Left cardiac atrium (tissue), 4 donors: ENCODE measurements at regions not wholly inside any gene's neighbourhood (a gene's known extent, or its start where the extent isn't known, plus 50 kb on each side); places are given as distances from the start of the nearest gene placed in this dataset.
"Not testable (repeated sequence)": the region's sequence is repeated elsewhere in the genome, so short reads cannot be mapped to it uniquely, and the experiment has no call there.

ENCODE experiments used
- ATAC-seq, 2 donors: fragments of 200-7000 bp; cut with Tn5 transposase; one replicate each; pipeline ENCODE4 v1.9.1; 2020; ENCODE audit warnings: mild to moderate bottlenecking in 2 of 2, moderate library complexity in 2 of 2
- DNase-seq: peaks from one replicate; pipeline ENCODE4 v3.0.0-alpha.2; 2020
- intact Hi-C, 2 donors: fragments of 100-400 bp; cut with DNase I; formaldehyde crosslinking; loops; one replicate each; pipeline versions ENCODE4 v1.14.1 to v1.15.1; 2022 to 2023
- donor health status: DM: no; HTN: yes; CAD: no.
- donor health status: DM: no; HTN: yes; CAD: no; lungs with severe emphysema.
- donor health status: DM: yes; HTN: yes; CAD: no.
- donor health status: Dilated cardiomyopathy.

- no peak for ATAC-seq
- intact Hi-C loops, result no loop called here
- DNase-seq, result no peak
These were observed 104.1 kb downstream of the IL12A start for GRCh38 chr3:160092760-160093159.

GRCh38 chr3:160094562-160094961 is 105.9 kb downstream of the IL12A start:
- DNase-seq, result no peak
- intact Hi-C loops, result no loop called here
- ATAC-seq, result no peak

- no peak for ATAC-seq
- intact Hi-C loops, result no loop called here
- DNase-seq, result no peak
These were observed 108.8 kb downstream of the IL12A start for GRCh38 chr3:160097478-160097877.

GRCh38 chr3:160098261-160098908 is 109.8 kb downstream of the IL12A start:
- DNase-seq, result no peak
- intact Hi-C loops, result no loop called here
- peak in 1 of 2 donors; percentile 94 for ATAC-seq

GRCh38 chr3:160098926-160099626 is 110.4 kb downstream of the IL12A start:
- intact Hi-C loops, result no loop called here
- DNase-seq (no peak), ATAC-seq (no peak)

- DNase-seq, result no peak
- intact Hi-C loops, result no loop called here
- no peak for ATAC-seq
These were observed 111.2 kb downstream of the IL12A start for GRCh38 chr3:160099834-160100233.

GRCh38 chr3:160100610-160101009 is 112.0 kb downstream of the IL12A start:
- DNase-seq, result no peak
- ATAC-seq, result no peak
- intact Hi-C loops, result no loop called here

- intact Hi-C loops, DNase-seq, ATAC-seq: not testable (repeated sequence)
These were observed 113.4 kb downstream of the IL12A start for GRCh38 chr3:160102001-160102400.

GRCh38 chr3:160103397-160103796 is 114.8 kb downstream of the IL12A start:
- no peak for ATAC-seq
- intact Hi-C loops, result no loop called here
- no peak for DNase-seq

GRCh38 chr3:160105907-160106584 is 117.4 kb downstream of the IL12A start:
- no peak for DNase-seq
- ATAC-seq, result no peak
- intact Hi-C loops, result no loop called here

- intact Hi-C loops, result no loop called here
- DNase-seq, result no peak
- no peak for ATAC-seq
These were observed 118.0 kb upstream of the C3orf80 start for GRCh38 chr3:160106905-160107861.

- DNase-seq, result no peak
- intact Hi-C loops, result no loop called here
- no peak for ATAC-seq
These were observed 116.9 kb upstream of the C3orf80 start for GRCh38 chr3:160108362-160108761.

- DNase-seq, result no peak
- ATAC-seq, result no peak
- intact Hi-C loops, result no loop called here
These were observed 112.7 kb upstream of the C3orf80 start for GRCh38 chr3:160112481-160112880.

- ATAC-seq, result no peak
These were observed 112.2 kb upstream of the C3orf80 start for GRCh38 chr3:160112996-160113395.

GRCh38 chr3:160114355-160114995 is 110.7 kb upstream of the C3orf80 start:
- intact Hi-C loops, result no loop called here
- DNase-seq (no peak), ATAC-seq (no peak)

More at GRCh38 chr3:160112996-160113395, 112.2 kb upstream of the C3orf80 start:
- intact Hi-C loops, result no loop called here
- DNase-seq, result no peak

- intact Hi-C loops, result no loop called here
- DNase-seq (no peak), ATAC-seq (no peak)
These were observed 109.8 kb upstream of the C3orf80 start for GRCh38 chr3:160115387-160115786.

- intact Hi-C loops, result no loop called here
- DNase-seq (no peak), ATAC-seq (no peak)
These were observed 101.0 kb upstream of the C3orf80 start for GRCh38 chr3:160124224-160124623.

- ATAC-seq, result no peak
- DNase-seq, result no peak
- intact Hi-C loops, result no loop called here
These were observed 100.0 kb upstream of the C3orf80 start for GRCh38 chr3:160125258-160125657.

- intact Hi-C loops, result no loop called here
- DNase-seq (no peak), ATAC-seq (no peak)
These were observed 99.2 kb upstream of the C3orf80 start for GRCh38 chr3:160126051-160126450.
